ENCODE measurements at regions not wholly inside any gene's neighbourhood (a gene's known extent, or its start where the extent isn't known, plus 50 kb on each side); places are given as distances from the start of the nearest gene placed in this dataset.
"Not testable (repeated sequence)": the region's sequence is repeated elsewhere in the genome, so short reads cannot be mapped to it uniquely, and the experiment has no call there.

- FAIRE-seq = no peak
Measured at GRCh38 chr4:42282081-42282901, 115.0 kb upstream of the SHISA3 start.

GRCh38 chr4:42284030-42284429, 113.3 kb upstream of the SHISA3 start:
- FAIRE-seq (no peak), DNase-seq (ENCODE audit: low spot score) (no peak)

More at GRCh38 chr4:42282081-42282901, 115.0 kb upstream of the SHISA3 start:
- DNase-seq (ENCODE audit: low spot score) = peak; percentile 74

GRCh38 chr4:42288876-42289275, 108.4 kb upstream of the SHISA3 start:
- not testable (repeated sequence) for DNase-seq (ENCODE audit: low spot score); FAIRE-seq

GRCh38 chr4:42292192-42292591, 105.1 kb upstream of the SHISA3 start:
- DNase-seq (ENCODE audit: low spot score); FAIRE-seq: not testable (repeated sequence)

GRCh38 chr4:42293967-42294813, 103.1 kb upstream of the SHISA3 start:
- DNase-seq (ENCODE audit: low spot score) (no peak), FAIRE-seq (no peak)

- no peak for FAIRE-seq
- no peak for DNase-seq (ENCODE audit: low spot score)
Measured at GRCh38 chr4:42296196-42296595, 101.1 kb upstream of the SHISA3 start.

GRCh38 chr4:42302348-42302747, 94.9 kb upstream of the SHISA3 start:
- DNase-seq (ENCODE audit: low spot score) = peak; percentile 56
- FAIRE-seq = no peak

- no peak for DNase-seq (ENCODE audit: low spot score)
- no peak for FAIRE-seq
Measured at GRCh38 chr4:42306221-42307109, 90.8 kb upstream of the SHISA3 start.

GRCh38 chr4:42308247-42308646, 89.0 kb upstream of the SHISA3 start:
- DNase-seq (ENCODE audit: low spot score) = no peak
- no peak for FAIRE-seq

- FAIRE-seq (no peak), DNase-seq (ENCODE audit: low spot score) (no peak)
Measured at GRCh38 chr4:42309361-42310260, 87.7 kb upstream of the SHISA3 start.

- FAIRE-seq (no peak), DNase-seq (ENCODE audit: low spot score) (no peak)
Measured at GRCh38 chr4:42310358-42310757, 86.9 kb upstream of the SHISA3 start.

- no peak for DNase-seq (ENCODE audit: low spot score)
Measured at GRCh38 chr4:42310806-42311205, 86.5 kb upstream of the SHISA3 start.

GRCh38 chr4:42311591-42311990, 85.7 kb upstream of the SHISA3 start:
- DNase-seq (ENCODE audit: low spot score) (no peak), FAIRE-seq (no peak)

More at GRCh38 chr4:42310806-42311205, 86.5 kb upstream of the SHISA3 start:
- peak; percentile 27 for FAIRE-seq

- not testable (repeated sequence) for FAIRE-seq; DNase-seq (ENCODE audit: low spot score)
Measured at GRCh38 chr4:42313420-42313819, 83.9 kb upstream of the SHISA3 start.

- FAIRE-seq (no peak), DNase-seq (ENCODE audit: low spot score) (no peak)
Measured at GRCh38 chr4:42313872-42314271, 83.4 kb upstream of the SHISA3 start.

GRCh38 chr4:42315231-42315630, 82.1 kb upstream of the SHISA3 start:
- no peak for DNase-seq (ENCODE audit: low spot score)
- FAIRE-seq = no peak

- DNase-seq (ENCODE audit: low spot score) = no peak
- FAIRE-seq = peak; percentile 59
Measured at GRCh38 chr4:42320822-42321388, 76.4 kb upstream of the SHISA3 start.

- peak; percentile 30 for FAIRE-seq
- no peak for DNase-seq (ENCODE audit: low spot score)
Measured at GRCh38 chr4:42326040-42326439, 71.2 kb upstream of the SHISA3 start.

- DNase-seq (ENCODE audit: low spot score) (no peak), FAIRE-seq (no peak)
Measured at GRCh38 chr4:42326524-42326923, 70.8 kb upstream of the SHISA3 start.

- FAIRE-seq (no peak), DNase-seq (ENCODE audit: low spot score) (no peak)
Measured at GRCh38 chr4:42327323-42327722, 70.0 kb upstream of the SHISA3 start.

All from urothelium cell line (cell line).